ENCODE measurements at regions not wholly inside any gene's neighbourhood (a gene's known extent, or its start where the extent isn't known, plus 50 kb on each side); places are given as distances from the start of the nearest gene placed in this dataset.

DNA sequence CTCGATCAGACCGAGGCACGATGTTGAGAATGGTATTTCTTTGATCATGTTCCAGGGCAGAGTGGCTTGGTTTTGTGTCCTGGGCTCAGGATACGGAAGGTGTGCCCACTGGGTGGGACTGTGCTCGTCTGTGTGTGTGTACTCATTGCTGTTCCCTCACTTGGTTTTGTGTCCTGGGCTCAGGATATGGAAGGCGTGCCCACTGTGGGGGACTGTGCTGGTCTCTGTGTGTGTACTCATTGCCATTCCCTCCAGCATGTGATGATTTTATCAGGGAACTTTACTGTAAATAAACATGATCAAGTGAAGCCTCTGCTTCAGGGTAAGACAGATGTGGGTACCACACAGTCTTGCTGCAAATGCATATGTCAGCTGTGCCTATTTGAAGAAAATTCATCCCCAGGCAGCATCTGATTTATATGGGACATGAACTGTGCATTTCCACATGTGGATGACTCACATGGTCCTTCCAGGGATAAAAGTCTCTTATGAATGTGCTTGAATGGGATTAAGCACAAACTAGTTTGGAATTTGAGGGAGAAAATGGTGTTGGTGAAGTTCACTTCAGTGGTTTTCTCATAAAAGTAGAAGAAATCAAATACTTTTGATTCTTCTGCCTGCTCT, 274.3 kb downstream of the QKI start:
- no peaks in the 10 kb centered on the region for H3K27me3 ChIP-seq (replicated peaks)
- TF ChIP-seq, protein P1, sequence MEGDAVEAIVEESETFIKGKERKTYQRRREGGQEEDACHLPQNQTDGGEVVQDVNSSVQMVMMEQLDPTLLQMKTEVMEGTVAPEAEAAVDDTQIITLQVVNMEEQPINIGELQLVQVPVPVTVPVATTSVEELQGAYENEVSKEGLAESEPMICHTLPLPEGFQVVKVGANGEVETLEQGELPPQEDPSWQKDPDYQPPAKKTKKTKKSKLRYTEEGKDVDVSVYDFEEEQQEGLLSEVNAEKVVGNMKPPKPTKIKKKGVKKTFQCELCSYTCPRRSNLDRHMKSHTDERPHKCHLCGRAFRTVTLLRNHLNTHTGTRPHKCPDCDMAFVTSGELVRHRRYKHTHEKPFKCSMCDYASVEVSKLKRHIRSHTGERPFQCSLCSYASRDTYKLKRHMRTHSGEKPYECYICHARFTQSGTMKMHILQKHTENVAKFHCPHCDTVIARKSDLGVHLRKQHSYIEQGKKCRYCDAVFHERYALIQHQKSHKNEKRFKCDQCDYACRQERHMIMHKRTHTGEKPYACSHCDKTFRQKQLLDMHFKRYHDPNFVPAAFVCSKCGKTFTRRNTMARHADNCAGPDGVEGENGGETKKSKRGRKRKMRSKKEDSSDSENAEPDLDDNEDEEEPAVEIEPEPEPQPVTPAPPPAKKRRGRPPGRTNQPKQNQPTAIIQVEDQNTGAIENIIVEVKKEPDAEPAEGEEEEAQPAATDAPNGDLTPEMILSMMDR (IDR thresholded peaks at IDR 0.05; ENCODE audit: low read depth, low read length, missing control alignments): no peak
- H3K4me3 ChIP-seq (ENCODE audit: low read depth, low read length): no peak overlapping the region
- in situ Hi-C loops (cut with HindIII; ENCODE audit: low pct_ligation_motif_present, low sequenced_read_pairs): no loop called here
- no peaks in the 10 kb centered on the region for H3K36me3 ChIP-seq (replicated peaks)
- no peak overlapping the region for H3K27ac ChIP-seq
- no peak for DNase-seq

DNA sequence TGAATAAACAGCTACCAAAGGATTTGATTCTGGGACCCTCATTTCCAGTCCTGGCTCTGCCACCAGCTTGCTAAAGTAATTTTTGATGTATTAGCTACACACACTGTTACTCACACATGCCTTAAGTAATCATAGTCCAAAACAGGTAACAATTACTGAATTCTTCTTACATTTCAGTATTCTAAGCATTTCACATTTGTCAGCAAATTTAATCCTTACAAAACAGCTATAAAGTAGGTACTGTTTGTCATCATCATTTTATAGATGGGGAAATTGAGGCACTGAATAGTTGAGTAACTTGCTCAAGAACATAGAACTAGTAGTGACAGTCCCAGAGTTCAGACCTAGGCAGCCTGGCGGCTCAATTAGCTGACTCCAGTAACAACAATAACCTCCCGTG, 272.6 kb downstream of the QKI start:
- TF ChIP-seq, protein P1 (IDR thresholded peaks at IDR 0.05; ENCODE audit: low read depth, low read length, missing control alignments): no peak
- in situ Hi-C loops (cut with HindIII; ENCODE audit: low pct_ligation_motif_present, low sequenced_read_pairs): no loop called here
- no peak for DNase-seq
- Histone ChIP-seq H3K27me3 (replicated peaks) (no peaks in the 10 kb centered on the region), H3K36me3 (replicated peaks) (no peaks in the 10 kb centered on the region), H3K4me3 (ENCODE audit: low read depth, low read length) (no peak overlapping the region), H3K27ac (no peak overlapping the region)

DNA sequence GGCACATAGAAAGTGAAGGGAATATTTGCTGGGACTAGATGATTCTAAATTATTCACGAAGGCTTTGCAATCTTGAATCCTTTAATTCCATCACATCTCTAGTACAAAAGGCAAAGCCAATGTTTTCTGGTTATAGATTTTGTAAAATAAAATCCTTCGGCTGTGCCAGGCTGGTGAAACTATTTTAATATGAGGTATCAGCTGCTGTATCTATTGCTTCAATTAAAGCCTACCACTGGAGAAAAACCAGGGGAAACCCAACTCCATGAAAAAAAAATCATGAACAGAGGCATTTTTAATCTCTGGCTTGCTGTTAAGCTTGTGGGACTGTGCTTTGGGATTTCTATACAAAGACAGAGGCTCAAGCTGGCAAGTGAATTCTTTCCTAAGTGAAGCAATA, 271.8 kb downstream of the QKI start:
- Histone ChIP-seq H3K4me3 (ENCODE audit: low read depth, low read length) (no peak overlapping the region), H3K27me3 (replicated peaks) (no peaks in the 10 kb centered on the region), H3K36me3 (replicated peaks) (no peaks in the 10 kb centered on the region), H3K27ac (no peak overlapping the region)
- in situ Hi-C loops (cut with HindIII; ENCODE audit: low pct_ligation_motif_present, low sequenced_read_pairs): no loop called here
- TF ChIP-seq, protein P1 (IDR thresholded peaks at IDR 0.05; ENCODE audit: low read depth, low read length, missing control alignments): no peak
- no peak for DNase-seq

DNA sequence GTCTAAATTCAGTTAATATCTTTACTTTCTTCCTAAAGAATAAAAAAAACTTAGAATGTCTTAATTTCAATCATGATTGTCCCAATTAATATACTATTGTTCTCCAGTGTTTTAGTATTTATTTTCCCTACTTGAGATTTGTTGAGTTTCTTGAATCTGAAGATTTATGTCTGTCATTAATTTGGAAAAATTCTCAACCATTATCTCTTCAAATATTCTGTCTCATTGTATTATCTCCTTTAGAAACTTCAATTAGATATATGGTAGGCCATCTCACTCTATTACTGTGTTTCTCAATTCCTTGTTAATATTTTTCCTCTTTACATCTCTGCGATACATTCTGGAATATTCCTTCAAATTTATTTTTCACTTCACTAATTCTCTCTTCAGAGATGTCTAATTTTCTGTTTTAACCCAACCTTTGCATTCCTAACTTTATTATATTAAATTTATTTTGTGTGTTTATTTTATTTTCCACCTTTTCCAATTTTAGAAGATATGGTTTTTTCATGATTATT, 268.6 kb downstream of the QKI start:
- no peak overlapping the region for H3K4me3 ChIP-seq (ENCODE audit: low read depth, low read length)
- DNase-seq: no peak
- TF ChIP-seq, protein P1 (IDR thresholded peaks at IDR 0.05; ENCODE audit: low read depth, low read length, missing control alignments): no peak
- no peaks in the 10 kb centered on the region for H3K36me3 ChIP-seq (replicated peaks)
- H3K27me3 ChIP-seq (replicated peaks): no peaks in the 10 kb centered on the region
- in situ Hi-C loops (cut with HindIII; ENCODE audit: low pct_ligation_motif_present, low sequenced_read_pairs): no loop called here
- H3K27ac ChIP-seq: no peak overlapping the region

DNA sequence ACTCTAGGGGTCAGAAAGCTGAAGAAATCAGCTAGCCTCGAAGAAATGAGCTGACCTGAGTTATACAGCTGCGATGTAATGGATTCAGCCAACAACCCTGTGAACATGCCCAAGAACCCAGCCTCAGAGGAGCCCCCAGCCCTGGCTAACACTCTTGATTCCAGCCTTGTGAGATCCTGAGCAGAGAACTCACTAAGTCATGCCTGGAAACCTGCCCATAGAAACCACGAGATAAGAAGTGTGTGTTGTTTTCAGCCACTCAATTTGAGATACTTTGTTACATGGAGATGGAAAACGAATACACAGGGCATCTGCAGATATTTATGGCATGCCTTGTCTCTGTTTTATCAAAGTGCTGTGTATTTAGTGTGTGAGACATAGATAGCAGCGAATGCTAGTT, 265.2 kb downstream of the QKI start:
- H3K4me3 ChIP-seq (ENCODE audit: low read depth, low read length): no peak overlapping the region
- H3K36me3 ChIP-seq (replicated peaks): no peaks in the 10 kb centered on the region
- peak; percentile 56 for DNase-seq
- TF ChIP-seq, protein P1 (IDR thresholded peaks at IDR 0.05; ENCODE audit: low read depth, low read length, missing control alignments): no peak
- no peaks in the 10 kb centered on the region for H3K27me3 ChIP-seq (replicated peaks)
- no peak overlapping the region for H3K27ac ChIP-seq
- in situ Hi-C loops (cut with HindIII; ENCODE audit: low pct_ligation_motif_present, low sequenced_read_pairs): no loop called here

Measured in brain microvascular endothelial cell (primary cell).